ENCODE measurements at regions not wholly inside any gene's neighbourhood (a gene's known extent, or its start where the extent isn't known, plus 50 kb on each side); places are given as distances from the start of the nearest gene placed in this dataset.

GRCh38 chr11:116119158-116119557 lies 614.9 kb upstream of the CADM1 start:
- TF ChIP-seq CTCF (IDR thresholded peaks at IDR 0.05) (no peak), TCF7L2 (IDR thresholded peaks at IDR 0.05; ENCODE audit: low read depth, low read length) (no peak), POLR2AphosphoS5 (IDR thresholded peaks at IDR 0.05; ENCODE audit: low read depth, low read length) (no peak), REST (IDR thresholded peaks at IDR 0.05; ENCODE audit: insufficient read depth in 1 of 2, low read depth in 2 of 2, low read length in 1 of 2) (no peak), SIN3A (IDR thresholded peaks at IDR 0.05; ENCODE audit: borderline replicate concordance, insufficient read depth, low read depth, low read length) (no peak)
